Central memory CD4-positive, alpha-beta T cell (primary cell): ENCODE measurements at regions not wholly inside any gene's neighbourhood (a gene's known extent, or its start where the extent isn't known, plus 50 kb on each side); places are given as distances from the start of the nearest gene placed in this dataset.

Experiments
- DNase-seq: peaks from one replicate; pipeline ENCODE4 v3.0.0; 2022

DNA sequence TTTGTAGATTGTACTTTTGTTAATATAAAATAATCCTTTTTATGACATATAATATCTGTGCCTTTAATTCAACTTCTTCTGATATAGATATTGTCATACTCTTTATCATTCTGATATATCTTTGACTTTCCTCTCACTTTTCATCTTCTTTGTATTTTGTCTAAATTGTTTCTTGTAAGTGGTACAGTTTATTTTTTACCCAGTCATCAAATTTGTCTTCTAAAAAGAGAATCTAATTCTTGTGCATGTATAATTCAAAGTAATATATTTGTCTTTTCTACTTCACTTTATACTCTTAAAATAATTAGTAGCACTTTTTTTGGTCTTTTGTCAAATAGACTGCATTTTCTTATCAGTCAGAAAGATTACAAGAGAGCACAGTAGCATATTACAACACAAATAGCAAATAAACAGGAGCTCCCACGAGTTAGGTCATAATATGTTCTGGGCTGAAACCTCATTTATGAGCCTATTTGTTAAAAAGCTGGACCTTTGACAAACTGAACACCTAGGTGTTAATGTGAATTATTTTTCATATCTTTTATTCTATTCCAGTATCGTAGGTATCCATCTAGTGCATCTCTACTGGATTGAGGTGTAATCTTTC is 379.7 kb upstream of the B3GALT2 start:
- DNase-seq = no peak

- no peak for DNase-seq
Observed at GRCh38 chr1:193562121-193562520, 375.7 kb upstream of the B3GALT2 start.

DNA sequence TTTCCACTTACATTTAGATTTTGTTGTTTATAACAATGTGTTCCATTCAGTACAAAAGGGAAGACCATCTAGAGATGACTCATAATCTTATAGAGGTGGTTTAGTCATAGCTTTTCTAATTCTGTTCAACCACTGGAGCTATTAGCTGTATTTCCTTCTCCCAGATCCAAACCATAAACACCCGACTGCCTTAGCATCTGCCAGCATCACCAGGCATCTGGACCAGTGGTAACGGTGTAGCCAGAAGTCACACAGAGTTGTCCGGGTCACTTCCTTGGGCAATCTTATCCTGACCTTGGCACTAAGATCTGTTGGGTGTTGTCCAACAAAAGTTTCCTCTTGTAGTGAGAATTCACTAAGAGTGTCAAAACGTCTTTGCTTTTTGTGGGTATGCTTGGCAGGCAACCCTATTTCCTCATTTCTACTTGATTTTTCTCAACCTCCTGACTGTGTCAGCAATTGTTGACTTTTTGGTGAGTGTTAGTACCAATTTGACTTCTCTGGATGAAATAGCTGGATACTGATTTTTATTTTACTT is 372.1 kb upstream of the B3GALT2 start:
- no peak for DNase-seq

GRCh38 chr1:193555662-193556441 is 369.4 kb upstream of the B3GALT2 start:
- DNase-seq = no peak

DNA sequence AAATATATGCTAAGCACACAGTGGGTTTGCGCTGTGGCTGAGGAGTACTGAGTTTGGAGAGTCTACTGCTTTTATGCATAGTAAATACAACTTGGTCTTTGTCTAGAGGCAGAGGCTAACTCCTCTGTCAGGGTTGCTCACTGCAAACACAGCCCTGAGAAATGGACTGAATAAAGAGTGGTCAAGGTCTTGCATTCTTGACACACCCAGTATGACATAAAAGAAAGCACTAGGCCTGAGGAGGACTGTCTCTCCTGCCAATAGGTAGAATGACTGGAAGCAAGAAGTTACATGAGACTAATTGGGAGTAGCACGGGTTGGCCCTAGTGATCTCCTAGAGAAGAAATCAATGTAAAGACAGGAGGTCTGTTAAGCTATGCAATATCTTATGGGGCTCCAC is 367.2 kb upstream of the B3GALT2 start:
- DNase-seq = no peak

DNA sequence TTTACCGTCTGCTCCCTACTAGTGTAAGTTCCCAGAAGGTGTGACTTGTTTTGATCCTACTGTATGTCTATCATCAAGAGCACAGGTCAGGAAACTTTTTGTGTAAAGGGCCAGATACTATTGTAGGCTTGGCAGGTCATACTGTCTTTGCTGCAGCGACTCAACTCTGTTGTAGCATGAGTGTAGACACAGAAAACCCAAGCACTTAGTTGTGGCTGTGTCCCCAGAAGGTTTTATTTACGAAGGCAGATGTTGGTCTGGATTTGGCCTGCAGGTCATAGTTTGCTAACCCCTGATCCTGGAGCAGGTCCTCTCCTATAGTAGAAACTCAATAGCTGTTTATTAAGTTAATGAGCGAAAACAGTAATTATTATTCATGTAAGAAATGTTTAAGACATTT is 365.9 kb upstream of the B3GALT2 start:
- no peak for DNase-seq

GRCh38 chr1:193549081-193549480 is 362.7 kb upstream of the B3GALT2 start:
- no peak for DNase-seq

DNA sequence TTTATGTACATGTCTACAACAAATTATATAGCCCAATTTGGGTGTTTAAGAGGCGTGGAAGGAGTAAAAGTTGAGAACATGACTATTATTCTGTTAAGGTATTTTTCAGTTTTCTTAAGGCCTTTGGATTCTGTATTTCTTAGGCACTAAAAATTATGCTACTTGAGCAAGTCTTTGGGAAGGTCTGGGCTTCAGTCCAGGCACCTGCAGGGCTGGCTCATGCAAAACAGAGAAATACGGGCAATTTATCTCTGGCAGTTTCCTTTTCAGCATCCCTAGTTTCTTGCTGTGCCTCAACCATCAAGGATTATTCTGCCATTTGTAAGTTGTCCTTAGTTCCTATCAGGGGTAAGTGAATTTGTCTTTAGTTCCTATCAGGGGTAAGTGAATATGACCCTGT is 358.8 kb upstream of the B3GALT2 start:
- no peak for DNase-seq

DNA sequence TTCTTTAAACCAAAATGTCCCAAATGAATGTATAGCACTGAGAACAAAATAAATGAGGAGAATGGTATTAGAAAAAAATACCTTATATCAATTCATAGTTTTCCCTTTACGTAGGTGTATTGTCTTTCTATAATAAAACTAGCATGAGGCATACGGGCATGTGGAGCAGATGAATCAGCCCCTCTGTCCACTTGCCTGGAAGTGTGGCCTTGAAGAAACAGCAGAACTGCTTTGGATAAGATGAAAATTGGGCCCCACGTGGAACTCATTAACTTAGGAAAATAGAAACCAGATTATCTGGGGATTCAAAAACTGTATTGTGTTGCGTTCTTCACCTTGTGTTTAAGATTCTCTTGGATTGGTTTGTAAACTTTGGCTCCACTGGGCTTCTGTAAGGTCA is 356.8 kb upstream of the B3GALT2 start:
- DNase-seq = no peak

- DNase-seq = no peak
Observed at GRCh38 chr1:193542690-193543089, 356.3 kb upstream of the B3GALT2 start.

DNA sequence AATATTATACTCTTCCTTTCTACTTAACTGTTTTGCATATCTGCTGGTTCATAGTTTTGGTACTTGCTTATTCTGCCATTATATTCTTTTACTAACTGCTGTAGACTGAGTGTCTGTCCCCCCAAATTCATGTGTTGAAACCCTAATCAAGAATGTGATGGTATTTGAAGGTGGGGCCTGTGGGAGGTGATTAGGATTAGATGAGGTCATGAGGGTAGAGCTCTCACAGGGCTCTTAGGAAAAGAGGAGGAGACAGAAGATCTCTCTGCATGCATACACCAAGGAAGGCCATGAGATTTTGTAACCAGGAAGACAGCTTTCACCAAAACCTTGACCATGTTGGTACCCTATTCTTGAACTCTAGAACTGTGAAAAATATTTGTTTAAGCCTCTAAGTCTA is 354.1 kb upstream of the B3GALT2 start:
- peak; percentile 9 for DNase-seq

DNA sequence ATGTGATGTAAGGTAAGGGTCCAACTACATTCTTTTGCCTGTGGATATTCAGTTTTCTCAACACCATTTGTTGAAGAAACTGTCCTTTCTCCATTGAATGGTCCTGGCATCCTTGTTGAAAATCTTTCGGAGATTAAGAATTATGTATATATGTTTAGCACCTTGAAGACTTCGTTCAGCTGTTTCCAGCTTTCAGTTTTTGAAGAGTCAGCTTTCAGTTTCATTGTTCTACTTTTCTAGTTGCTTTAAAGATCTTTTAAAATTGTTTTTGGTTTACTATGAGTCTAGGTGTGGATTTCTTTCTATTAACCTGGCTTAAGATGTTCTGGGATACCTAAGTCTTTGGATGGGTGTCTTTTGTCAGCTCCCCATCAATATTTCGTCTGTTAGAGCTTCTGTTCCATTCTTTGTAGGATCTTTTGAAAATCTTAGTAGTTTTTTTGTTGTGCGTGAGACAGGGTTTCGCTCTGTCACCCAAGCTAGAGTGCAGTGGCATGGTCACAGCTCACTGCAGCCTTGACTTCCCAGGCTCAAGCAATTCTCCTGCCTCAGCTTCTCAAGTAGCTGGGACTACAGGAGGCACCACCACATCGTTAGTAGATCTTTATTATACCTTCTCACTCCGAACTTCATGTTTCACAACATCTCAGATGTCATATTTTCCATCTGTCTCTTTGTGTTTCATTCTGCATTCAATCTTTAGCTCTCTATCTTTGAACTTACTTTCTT is 353.5 kb upstream of the B3GALT2 start:
- peak; percentile 30 for DNase-seq

GRCh38 chr1:193538680-193539079 is 352.3 kb upstream of the B3GALT2 start:
- DNase-seq = peak; percentile 14

DNA sequence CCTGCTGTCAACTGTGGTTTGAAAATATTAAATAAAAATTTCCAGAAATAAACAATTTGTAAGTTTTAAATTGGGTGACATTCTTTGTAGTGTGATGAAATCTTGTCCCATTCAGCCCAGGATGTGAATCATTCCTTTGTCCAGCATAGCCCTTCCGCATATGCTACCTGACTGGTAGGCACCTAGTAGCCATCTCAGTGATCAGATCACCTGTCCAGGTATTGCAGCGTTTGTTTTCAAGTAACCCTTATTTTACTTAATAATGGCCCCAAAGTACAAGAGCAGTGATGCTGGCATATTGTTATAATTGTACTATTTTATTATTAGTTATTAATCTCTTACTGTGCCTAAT is 351.6 kb upstream of the B3GALT2 start:
- DNase-seq = no peak

GRCh38 chr1:193537266-193538002 is 351.0 kb upstream of the B3GALT2 start:
- peak; percentile 64 for DNase-seq

GRCh38 chr1:193533853-193534252 is 347.4 kb upstream of the B3GALT2 start:
- DNase-seq = no peak

DNA sequence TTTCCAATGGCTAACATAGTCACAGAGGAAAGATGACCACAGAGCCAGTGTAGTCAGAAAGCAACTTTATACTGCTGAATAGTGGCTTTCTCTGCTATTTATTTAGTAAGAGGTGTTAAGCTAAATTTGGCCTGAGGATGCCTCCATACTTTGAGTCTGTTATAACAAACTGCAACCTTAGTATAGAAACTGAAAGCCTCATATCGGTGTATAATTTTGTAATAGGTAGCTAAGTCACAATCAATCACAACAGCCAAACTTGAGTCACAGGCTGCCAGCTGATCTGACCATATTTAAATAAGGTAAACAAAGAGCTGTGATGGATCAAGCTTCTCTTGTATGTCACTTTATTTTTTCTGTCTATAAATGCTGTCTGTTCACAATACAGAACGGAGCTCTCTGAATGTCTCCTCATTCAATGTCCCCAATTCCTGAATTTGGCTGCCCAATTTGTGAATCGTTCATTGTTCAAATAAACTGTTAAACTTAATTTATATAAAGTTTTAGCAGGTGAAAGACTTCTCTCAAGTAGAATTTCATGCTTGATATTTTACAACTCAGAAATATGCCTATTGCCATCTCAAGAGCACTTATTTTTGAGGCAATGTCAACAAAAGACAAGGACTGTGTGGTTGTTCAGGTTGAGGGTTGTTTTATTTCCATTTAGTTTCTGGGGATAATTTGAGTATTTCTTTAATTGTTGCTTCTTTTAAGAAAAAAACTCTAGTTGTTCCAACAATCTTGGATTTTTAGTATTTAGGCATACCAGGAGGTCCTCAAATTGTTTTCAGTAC is 339.7 kb upstream of the B3GALT2 start:
- no peak for DNase-seq

DNA sequence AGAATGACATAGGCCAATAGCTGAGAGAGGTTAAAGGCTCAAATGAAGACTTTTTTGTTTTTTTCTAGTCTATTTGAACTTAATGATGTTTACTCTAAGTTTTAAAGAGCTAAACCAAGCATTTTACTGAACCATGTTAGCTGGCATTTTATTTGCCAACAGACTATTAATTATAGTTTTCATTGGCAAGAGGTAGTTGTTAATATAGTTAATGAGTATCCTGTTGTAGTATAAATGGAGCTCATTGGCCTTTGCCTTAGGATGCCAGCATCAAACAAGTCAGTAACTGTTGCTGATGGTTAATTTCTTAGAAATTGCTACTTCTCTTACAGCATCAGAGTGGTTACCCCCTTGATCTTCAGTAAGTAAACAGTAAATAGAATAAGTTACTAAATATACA is 339.0 kb upstream of the B3GALT2 start:
- DNase-seq = no peak

- DNase-seq = no peak
Observed at GRCh38 chr1:193524616-193525015, 338.2 kb upstream of the B3GALT2 start.

- DNase-seq = no peak
Observed at GRCh38 chr1:193524021-193524420, 337.6 kb upstream of the B3GALT2 start.

DNA sequence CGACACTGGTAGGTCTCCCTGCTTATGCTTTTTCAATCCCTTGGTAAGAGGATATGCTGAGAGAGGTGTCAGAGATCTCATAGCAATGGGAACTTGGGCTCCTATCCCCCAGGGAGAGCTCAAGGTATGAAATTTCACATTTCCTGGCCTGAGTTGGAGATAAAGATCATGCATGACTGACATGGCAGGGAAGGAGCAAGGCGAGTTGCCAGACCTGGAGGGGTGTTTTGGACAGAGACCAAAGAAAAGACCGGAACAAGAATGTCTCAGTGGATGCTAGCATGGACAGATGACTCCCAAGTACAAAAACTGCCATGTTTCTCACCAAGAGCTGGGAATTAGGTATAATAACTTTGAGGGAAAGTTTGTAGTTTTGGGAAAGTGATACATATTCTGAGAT is 334.1 kb upstream of the B3GALT2 start:
- DNase-seq = no peak

DNA sequence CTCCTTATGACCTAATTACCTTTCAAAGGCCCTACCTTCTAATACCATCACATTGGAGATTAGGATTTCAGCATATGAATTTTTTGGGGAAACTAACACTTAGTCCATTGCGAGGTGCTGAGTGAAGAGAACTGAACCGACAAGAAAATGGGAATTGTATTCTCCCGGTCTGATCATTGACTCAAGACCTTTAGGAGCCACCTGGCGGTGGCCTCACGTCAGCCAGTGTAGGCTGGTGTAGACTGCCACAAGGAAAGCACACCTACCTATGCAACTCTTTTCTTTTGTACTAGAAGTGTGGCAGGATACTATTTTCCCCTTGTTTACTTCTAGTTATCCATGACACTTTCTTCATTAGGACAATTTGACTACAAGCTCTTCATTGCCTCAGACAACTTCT is 333.5 kb upstream of the B3GALT2 start:
- no peak for DNase-seq
